ENCODE measurements at regions not wholly inside any gene's neighbourhood (a gene's known extent, or its start where the extent isn't known, plus 50 kb on each side); places are given as distances from the start of the nearest gene placed in this dataset.

DNA sequence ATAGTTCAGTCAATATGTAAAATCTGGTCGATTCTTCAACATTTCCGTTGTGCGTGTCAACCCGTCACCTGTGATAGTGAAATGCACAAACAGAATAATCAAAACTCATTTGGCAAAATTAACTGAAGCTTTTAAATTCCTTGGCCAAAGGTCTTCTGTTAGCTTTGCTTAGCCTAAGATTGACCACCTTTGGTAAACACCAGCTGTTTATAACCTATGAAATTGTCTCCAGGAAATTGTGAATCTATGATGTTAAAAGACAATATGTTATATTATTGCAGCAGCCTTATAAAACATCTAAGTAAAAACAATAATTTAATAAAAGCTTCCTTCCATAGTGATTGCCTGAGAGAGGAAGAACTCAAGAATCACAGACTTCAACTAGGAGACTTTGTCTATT lies 196.8 kb downstream of the IL15 start:
- TF ChIP-seq, protein P1, sequence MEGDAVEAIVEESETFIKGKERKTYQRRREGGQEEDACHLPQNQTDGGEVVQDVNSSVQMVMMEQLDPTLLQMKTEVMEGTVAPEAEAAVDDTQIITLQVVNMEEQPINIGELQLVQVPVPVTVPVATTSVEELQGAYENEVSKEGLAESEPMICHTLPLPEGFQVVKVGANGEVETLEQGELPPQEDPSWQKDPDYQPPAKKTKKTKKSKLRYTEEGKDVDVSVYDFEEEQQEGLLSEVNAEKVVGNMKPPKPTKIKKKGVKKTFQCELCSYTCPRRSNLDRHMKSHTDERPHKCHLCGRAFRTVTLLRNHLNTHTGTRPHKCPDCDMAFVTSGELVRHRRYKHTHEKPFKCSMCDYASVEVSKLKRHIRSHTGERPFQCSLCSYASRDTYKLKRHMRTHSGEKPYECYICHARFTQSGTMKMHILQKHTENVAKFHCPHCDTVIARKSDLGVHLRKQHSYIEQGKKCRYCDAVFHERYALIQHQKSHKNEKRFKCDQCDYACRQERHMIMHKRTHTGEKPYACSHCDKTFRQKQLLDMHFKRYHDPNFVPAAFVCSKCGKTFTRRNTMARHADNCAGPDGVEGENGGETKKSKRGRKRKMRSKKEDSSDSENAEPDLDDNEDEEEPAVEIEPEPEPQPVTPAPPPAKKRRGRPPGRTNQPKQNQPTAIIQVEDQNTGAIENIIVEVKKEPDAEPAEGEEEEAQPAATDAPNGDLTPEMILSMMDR (IDR thresholded peaks at IDR 0.05; ENCODE audit: extremely low read depth in 1 of 2, insufficient read depth in 1 of 2, low read depth in 1 of 2, low read length in 2 of 2): no peak
- no peak for TF ChIP-seq FOS (IDR thresholded peaks at IDR 0.05; ENCODE audit: borderline replicate concordance, insufficient read depth, low read length)
